ENCODE measurements at regions not wholly inside any gene's neighbourhood (a gene's known extent, or its start where the extent isn't known, plus 50 kb on each side); places are given as distances from the start of the nearest gene placed in this dataset.

- TF ChIP-seq CTCF (conservative IDR thresholded peaks at IDR 0.05; ENCODE audit: low read length) (no peak), EZH2phosphoT487 (IDR thresholded peaks at IDR 0.05; ENCODE audit: borderline replicate concordance, low read depth, low read length) (no peak)
These were observed 908.5 kb upstream of the ROBO1 start for GRCh38 chr3:80676261-80676660.
